HAP-1 (cell line): ENCODE measurements at regions not wholly inside any gene's neighbourhood (a gene's known extent, or its start where the extent isn't known, plus 50 kb on each side); places are given as distances from the start of the nearest gene placed in this dataset.

Source experiments
- DNase-seq, 2 experiments: peaks; one replicate each; pipeline ENCODE4 v3.0.0-alpha.2; 2016 to 2020; ENCODE audit warnings: low spot score in 2 of 2
- H3K27me3 ChIP-seq: fragments of 250-450 bp; sonication (Bioruptor Pico); 2 replicates; pipeline ENCODE4 v1.5.1; 2020; ENCODE audit warnings: low read depth, mild to moderate bottlenecking, moderate library complexity
- H3K36me3 ChIP-seq: fragments of 250-450 bp; sonication (Bioruptor Pico); replicated peaks from 2 replicates; pipeline ENCODE4 v1.5.1; 2020; ENCODE audit warnings: mild to moderate bottlenecking
- H3K4me1 ChIP-seq: fragments of 250-450 bp; sonication (Bioruptor Pico); 2 replicates; pipeline ENCODE4 v1.5.1; 2020; ENCODE audit warnings: mild to moderate bottlenecking
- H3K4me3 ChIP-seq: fragments of 250-450 bp; sonication (Bioruptor Pico); 2 replicates; pipeline ENCODE4 v1.5.1; 2020; ENCODE audit warnings: mild to moderate bottlenecking, moderate library complexity
- H3K9me3 ChIP-seq: fragments of 250-450 bp; sonication (Bioruptor Pico); 2 replicates; pipeline ENCODE4 v1.5.1; 2020; ENCODE audit warnings: mild to moderate bottlenecking, moderate library complexity
- in situ Hi-C: fragments of 300-500 bp; cut with MboI; formaldehyde crosslinking; loops from 3 replicates; pipeline ENCODE4 v1.14.3; 2020; ENCODE audit warnings: low sequenced_read_pairs, inconsistent platforms, mixed read lengths

DNA sequence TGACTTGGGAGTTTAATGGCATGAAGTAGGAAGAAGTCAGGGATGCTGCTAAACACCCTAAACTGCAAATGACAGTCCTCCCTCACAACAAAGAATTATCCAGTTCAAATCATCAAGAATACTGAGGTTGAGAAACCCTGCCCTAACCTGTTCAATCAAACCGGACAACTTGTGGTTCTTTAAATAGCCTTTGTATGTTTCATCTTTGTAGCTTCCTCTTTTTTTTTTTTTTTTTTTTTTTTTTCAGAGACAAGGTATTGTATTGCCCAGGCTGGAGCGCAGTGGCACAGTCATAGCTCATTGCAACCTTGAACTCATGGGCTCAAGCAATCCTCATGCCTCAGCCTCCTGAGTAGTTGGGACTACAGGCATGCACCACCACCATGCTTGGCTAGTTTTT lies 52.5 kb upstream of the TTC29 start:
- no peak for DNase-seq
- Histone ChIP-seq H3K4me1 (no peaks in the 10 kb centered on the region), H3K27me3 (no peaks in the 10 kb centered on the region), H3K36me3 (no peaks in the 10 kb centered on the region), H3K9me3 (no peaks in the 10 kb centered on the region), H3K4me3 (no peak overlapping the region)
- in situ Hi-C loops, result no loop called here

DNA sequence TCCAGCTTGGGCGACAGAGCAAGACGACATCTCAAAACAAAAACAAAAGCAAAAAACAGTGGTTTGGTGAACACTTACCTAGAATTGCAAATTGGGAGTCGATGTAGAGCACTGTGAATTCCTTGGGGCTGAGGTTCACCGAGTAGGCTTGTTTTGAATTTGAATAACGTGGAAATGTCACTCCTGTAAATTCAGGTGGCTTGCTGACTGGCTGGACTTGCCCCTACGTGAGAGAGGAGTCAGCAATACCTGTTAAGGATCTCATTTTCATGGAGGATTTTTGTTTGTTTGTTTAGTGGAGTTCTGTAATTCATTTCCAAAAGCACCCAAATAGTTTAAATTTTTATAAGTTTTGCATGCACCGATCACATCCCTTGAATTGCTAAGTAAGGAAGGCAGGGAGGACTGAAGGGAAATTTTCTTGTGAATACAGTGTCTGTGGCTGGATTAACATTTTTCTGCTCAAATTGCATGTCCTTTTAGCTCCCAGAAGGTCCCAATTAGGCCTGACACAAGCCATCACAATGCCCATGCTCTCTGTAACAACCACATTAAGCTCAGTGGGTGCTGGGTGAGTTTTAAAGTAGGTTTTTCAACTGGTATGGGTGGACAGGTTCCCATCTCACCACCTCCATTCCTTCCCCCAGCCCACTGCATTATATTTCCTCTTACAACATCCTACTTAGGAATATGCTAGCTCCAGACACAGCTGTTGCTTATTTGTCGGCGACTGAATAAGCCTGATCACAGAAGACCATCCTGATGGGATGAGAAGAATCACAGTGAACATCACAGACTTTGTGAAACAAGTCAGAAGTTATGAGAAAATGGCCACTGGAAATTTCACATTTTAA lies 58.5 kb upstream of the TTC29 start:
- H3K4me3 ChIP-seq, result no peak overlapping the region
- H3K4me1 ChIP-seq, result no peaks in the 10 kb centered on the region
- no peaks in the 10 kb centered on the region for H3K27me3 ChIP-seq
- no peak for DNase-seq
- no peaks in the 10 kb centered on the region for H3K36me3 ChIP-seq
- in situ Hi-C loops, result loop anchor here (25.0 kb wide), 1 partner anchor 583 kb away; no protein-coding TSS in a partner anchor
- H3K9me3 ChIP-seq, result no peaks in the 10 kb centered on the region

DNA sequence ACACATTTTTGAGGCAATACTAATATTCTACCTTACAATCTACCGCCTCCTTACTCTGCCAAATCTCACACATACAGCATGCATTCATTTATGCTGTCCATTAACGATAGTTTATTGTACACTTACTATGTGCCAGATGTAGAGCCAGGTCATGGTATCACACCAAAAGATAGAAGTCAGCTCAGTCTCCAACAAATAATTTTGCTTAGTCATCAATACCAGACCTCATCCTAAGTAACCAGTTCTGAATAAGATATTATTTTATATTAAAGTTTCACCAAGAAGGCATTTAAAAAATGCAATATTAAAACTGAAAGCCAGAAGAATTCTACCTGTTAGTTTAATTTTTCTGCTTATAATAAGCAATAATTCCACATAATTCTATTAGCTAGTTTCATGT lies 60.6 kb upstream of the TTC29 start:
- H3K9me3 ChIP-seq, result no peaks in the 10 kb centered on the region
- H3K36me3 ChIP-seq, result no peaks in the 10 kb centered on the region
- in situ Hi-C loops, result loop anchor here (25.0 kb wide), 1 partner anchor 581 kb away; no protein-coding TSS in a partner anchor
- H3K4me1 ChIP-seq, result no peaks in the 10 kb centered on the region
- DNase-seq, result no peak
- no peak overlapping the region for H3K4me3 ChIP-seq
- H3K27me3 ChIP-seq, result peaks cover 4% of the 10 kb centered on the region; the same call in 1 of the 2 replicates

DNA sequence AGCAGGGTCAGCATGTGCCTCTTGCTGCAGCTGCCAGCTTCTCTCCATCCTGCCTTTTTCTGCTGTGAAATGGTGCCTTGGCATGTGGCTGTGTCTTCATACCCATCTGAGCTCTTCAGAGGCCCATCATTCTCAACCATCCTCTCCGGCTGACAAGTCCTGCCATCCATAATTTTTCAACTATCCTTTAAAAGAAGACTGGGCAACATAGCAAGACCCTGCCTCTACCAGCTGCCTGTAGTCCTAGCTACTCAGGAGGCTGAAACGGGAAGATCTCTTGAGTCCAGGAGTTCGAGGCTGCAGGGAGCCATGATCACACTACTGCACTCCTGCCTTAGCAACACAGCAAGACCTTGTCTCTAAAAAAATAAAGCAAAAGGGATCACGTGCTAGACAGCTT lies 64.2 kb upstream of the TTC29 start:
- in situ Hi-C loops, result loop anchor here (25.0 kb wide), 1 partner anchor 577 kb away; no protein-coding TSS in a partner anchor
- no peaks in the 10 kb centered on the region for H3K9me3 ChIP-seq
- no peaks in the 10 kb centered on the region for H3K4me1 ChIP-seq
- H3K4me3 ChIP-seq, result no peak overlapping the region
- H3K27me3 ChIP-seq, result peaks cover 13% of the 10 kb centered on the region
- no peaks in the 10 kb centered on the region for H3K36me3 ChIP-seq
- no peak for DNase-seq

DNA sequence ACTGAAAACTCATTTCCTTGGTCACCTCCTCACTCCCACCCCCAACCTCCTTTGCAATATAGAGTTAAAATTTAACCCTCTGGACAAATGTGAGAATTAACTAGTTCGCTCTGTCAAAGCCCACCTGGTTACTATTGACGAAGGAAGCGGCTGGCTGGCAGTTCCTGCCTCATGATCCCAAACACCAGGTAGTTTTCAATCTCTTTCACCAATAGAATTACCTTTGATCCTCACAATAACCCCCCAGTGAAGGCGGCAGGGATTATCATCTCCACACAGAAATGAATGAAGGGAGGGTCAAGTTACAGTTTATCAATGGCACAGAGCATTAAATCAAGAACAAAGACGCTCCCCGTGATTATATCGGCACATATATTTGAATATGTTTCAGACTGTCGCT lies 65.7 kb upstream of the TTC29 start:
- Histone ChIP-seq H3K4me3 (no peak overlapping the region), H3K27me3 (peaks cover 18% of the 10 kb centered on the region), H3K9me3 (no peaks in the 10 kb centered on the region), H3K4me1 (no peaks in the 10 kb centered on the region), H3K36me3 (no peaks in the 10 kb centered on the region)
- no peak for DNase-seq
- in situ Hi-C loops, result loop anchor here (25.0 kb wide), 1 partner anchor 576 kb away; no protein-coding TSS in a partner anchor

DNA sequence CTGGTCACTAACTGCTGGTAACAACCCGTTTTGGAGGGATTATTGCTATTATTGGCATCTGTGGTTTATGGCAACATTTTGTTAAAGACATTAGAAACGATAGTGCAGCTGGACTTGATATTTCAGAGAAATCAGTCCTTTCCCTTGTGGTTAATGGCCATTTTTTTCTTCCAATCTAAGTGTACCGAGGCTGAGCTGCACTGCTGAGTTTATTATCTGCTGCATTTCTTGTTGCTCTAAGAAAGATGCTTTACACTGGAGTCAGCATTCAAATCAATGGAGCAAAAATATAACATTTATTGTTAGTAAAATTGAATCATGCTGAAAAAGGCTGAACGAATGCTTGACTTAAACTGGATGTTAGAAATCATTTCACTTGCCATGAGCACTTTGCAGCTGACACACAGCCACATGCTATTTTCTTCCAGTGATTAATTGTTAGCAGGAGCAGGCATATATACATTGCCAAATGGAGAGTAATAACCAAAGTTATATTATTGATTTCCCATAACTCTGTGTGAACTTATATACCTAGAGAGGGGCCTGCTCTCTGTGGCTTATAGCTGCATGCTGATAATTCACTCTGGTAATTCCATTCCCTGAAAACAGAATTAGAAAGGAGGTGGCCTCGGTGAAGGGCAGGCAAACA lies 66.5 kb upstream of the TTC29 start:
- DNase-seq, result no peak
- Histone ChIP-seq H3K36me3 (no peaks in the 10 kb centered on the region), H3K9me3 (no peaks in the 10 kb centered on the region), H3K4me3 (no peak overlapping the region), H3K27me3 (peaks cover 18% of the 10 kb centered on the region), H3K4me1 (no peaks in the 10 kb centered on the region)
- in situ Hi-C loops, result loop anchor here (25.0 kb wide), 1 partner anchor 575 kb away; no protein-coding TSS in a partner anchor

DNA sequence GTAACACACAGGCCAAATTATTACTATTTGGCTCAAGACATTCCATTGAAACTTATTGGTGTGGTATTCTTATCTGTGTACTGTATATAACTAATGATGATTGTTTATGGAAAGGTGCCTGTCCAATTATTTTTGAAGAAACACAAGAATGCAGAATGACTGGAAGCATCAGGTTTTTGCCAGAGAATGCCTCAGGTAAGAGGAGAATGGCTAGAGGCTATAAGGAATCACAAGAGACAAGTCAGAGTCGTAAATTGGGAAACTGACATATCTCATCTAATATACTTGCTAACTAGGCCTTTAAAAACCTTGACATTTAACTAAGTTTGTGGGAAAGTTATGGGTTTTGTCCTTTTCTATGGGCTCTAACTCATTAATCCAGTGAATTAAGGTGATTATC lies 69.3 kb upstream of the TTC29 start:
- H3K27me3 ChIP-seq, result peaks cover 18% of the 10 kb centered on the region
- H3K4me1 ChIP-seq, result no peaks in the 10 kb centered on the region
- in situ Hi-C loops, result loop anchor here (25.0 kb wide), 1 partner anchor 572 kb away; no protein-coding TSS in a partner anchor
- no peaks in the 10 kb centered on the region for H3K36me3 ChIP-seq
- DNase-seq, result no peak
- H3K4me3 ChIP-seq, result no peak overlapping the region
- H3K9me3 ChIP-seq, result no peaks in the 10 kb centered on the region

DNA sequence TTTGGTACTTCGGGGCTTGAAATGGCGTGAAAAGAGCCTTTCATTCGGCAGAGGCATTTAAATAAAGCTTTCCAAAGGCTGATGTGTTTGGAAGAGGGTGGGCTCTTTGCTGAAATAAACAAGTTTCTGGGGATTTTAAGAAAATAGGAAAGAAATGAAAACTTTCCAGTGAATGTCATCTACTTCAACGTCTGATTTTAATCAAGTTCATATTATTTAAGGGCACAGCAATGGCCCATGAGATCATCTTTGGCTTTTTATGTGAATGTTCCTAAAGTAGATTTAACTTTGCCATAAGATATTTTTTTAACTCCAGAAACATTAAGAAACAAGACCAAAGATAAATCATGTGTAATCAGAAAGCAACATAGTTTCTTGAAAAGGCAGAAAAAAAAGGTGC lies 69.8 kb upstream of the TTC29 start:
- in situ Hi-C loops, result loop anchor here (25.0 kb wide), 1 partner anchor 572 kb away; no protein-coding TSS in a partner anchor
- Histone ChIP-seq H3K4me1 (no peaks in the 10 kb centered on the region), H3K36me3 (no peaks in the 10 kb centered on the region), H3K4me3 (no peak overlapping the region), H3K9me3 (no peaks in the 10 kb centered on the region), H3K27me3 (peaks cover 18% of the 10 kb centered on the region)
- DNase-seq, result no peak

DNA sequence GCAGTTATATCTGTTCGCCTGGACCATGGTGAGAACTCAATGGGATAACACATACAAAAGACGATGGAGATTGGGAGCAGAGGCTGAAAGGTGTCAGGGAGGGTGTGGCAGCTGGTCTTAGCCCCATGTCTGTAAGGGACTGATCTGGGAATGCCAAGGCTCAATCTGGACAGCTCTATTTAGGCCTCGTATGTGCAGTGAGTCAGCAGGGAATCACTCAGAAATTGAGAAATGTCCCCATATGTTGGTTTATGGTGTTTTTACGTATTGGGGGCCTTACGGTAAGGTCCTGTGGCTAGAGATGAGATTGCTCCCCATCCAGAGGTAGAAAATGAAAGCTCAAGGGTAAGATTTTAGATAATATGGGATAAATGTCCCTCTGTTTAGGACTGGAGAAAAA lies 71.4 kb upstream of the TTC29 start:
- no peaks in the 10 kb centered on the region for H3K4me1 ChIP-seq
- no peak for DNase-seq
- in situ Hi-C loops, result loop anchor here (25.0 kb wide), 1 partner anchor 570 kb away; no protein-coding TSS in a partner anchor
- peaks cover 8% of the 10 kb centered on the region for H3K27me3 ChIP-seq
- no peak overlapping the region for H3K4me3 ChIP-seq
- no peaks in the 10 kb centered on the region for H3K36me3 ChIP-seq
- no peaks in the 10 kb centered on the region for H3K9me3 ChIP-seq

DNA sequence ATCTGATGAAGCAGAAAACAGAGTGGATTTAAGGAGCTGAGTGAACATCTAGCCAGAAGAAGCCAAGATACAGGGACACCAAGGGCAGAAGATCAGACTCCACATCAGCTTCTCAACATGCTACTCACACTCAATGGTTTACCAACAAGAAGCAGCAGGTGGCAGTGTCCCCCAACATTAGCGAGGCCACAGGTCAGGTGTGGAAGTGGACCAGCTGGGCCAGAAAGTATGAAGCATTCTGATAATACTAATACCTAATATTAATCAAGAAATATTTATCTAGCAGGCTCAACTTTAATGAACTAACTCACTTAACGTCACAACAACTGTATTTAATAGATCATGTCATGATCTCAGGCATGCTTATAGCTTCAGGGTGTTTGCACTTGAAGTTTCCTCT lies 73.4 kb upstream of the TTC29 start:
- in situ Hi-C loops, result loop anchor here (25.0 kb wide), 1 partner anchor 568 kb away; no protein-coding TSS in a partner anchor
- Histone ChIP-seq H3K27me3 (peaks cover 5% of the 10 kb centered on the region; the same call in 1 of the 2 replicates), H3K4me3 (no peak overlapping the region), H3K36me3 (no peaks in the 10 kb centered on the region), H3K4me1 (no peaks in the 10 kb centered on the region), H3K9me3 (no peaks in the 10 kb centered on the region)
- DNase-seq, result peak; percentile 5 to 69

DNA sequence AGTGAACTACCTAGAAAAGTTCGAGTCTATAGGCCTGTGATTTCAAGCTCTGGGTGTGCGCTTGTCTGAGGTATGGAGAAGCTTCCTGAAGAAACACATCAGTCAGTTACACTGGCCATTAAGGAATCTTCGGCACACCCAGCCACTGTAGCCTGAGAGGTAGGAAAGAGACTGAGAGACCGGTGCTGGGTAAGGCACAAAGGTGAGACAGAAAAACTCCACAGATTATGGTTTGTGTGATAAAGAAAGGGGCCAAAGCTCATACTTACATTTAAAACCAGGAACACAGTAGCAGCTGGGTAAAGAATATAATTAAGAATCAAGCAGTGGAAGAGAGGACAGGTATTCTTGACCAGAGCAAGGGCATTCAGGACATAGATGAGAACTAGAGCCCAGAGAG lies 74.8 kb upstream of the TTC29 start:
- Histone ChIP-seq H3K4me3 (no peak overlapping the region), H3K36me3 (no peaks in the 10 kb centered on the region), H3K9me3 (no peaks in the 10 kb centered on the region), H3K4me1 (no peaks in the 10 kb centered on the region), H3K27me3 (peaks cover 5% of the 10 kb centered on the region; the same call in 1 of the 2 replicates)
- no peak for DNase-seq
- in situ Hi-C loops, result loop anchor here (25.0 kb wide), 1 partner anchor 567 kb away; no protein-coding TSS in a partner anchor

DNA sequence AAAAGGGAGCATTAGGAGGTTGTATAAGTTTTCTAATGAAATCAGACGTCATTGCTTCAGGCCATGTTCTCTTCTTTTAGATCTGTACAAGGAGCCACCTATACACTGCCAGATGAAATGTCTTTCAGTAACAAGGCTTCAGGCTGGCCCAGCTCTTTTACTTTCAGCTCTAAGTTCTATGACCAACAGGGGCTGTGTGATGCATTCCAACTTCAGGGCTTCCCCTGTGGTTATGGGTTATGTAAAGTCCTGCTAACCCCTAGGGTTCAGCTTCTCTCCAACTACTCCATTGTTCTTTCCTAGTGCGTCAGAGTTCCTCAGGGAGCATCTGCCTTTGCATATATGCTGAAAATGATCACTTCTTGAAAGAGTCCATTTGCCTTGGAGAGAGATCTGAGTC lies 79.4 kb upstream of the TTC29 start:
- in situ Hi-C loops, result no loop called here
- no peaks in the 10 kb centered on the region for H3K27me3 ChIP-seq
- H3K4me3 ChIP-seq, result no peak overlapping the region
- no peaks in the 10 kb centered on the region for H3K36me3 ChIP-seq
- no peaks in the 10 kb centered on the region for H3K9me3 ChIP-seq
- no peaks in the 10 kb centered on the region for H3K4me1 ChIP-seq
- DNase-seq, result no peak

DNA sequence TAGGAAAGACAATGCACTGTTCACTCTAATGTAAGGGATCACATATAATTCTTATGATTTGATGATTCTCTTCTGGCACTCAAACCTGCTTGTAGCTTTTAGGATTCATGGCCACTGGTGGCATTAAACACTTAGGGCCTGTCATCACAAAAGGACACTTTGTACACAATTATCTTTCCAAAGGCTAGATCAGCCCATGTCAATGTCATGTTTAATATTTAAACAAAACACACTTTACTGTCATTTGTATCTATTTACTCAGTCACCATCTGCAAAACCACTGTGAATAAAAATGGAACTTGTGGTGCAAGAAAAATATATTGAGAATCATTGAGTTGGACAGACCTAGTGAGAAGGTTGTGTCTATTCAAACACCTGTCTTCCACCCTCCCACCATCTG lies 83.6 kb upstream of the TTC29 start:
- H3K4me3 ChIP-seq, result no peak overlapping the region
- in situ Hi-C loops, result no loop called here
- no peaks in the 10 kb centered on the region for H3K27me3 ChIP-seq
- H3K36me3 ChIP-seq, result no peaks in the 10 kb centered on the region
- H3K9me3 ChIP-seq, result no peaks in the 10 kb centered on the region
- H3K4me1 ChIP-seq, result no peaks in the 10 kb centered on the region
- no peak for DNase-seq

DNA sequence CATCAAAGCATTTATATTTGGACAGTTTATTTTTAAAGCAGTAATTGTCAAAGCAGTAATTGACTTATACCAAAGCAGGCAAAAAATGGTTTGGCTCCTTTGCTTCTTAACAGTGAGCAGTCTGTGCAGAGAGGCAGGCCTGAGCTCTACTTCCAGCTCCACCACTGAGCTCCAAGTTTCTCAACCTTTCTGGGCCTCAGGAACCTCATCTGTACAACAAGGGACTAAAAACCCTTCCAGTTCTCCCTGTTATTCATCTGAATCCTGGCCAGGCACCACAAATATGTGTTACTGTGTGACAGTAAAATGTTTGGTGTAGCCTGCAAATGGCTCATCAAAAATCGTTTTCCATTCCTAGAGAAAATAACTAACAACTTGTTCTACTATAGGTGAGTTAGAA lies 88.7 kb upstream of the TTC29 start:
- no peak overlapping the region for H3K4me3 ChIP-seq
- no peaks in the 10 kb centered on the region for H3K27me3 ChIP-seq
- H3K36me3 ChIP-seq, result no peaks in the 10 kb centered on the region
- DNase-seq, result no peak
- no peaks in the 10 kb centered on the region for H3K4me1 ChIP-seq
- no peaks in the 10 kb centered on the region for H3K9me3 ChIP-seq
- in situ Hi-C loops, result no loop called here
